LHCN-M2 (cell line): ENCODE measurements at regions not wholly inside any gene's neighbourhood (a gene's known extent, or its start where the extent isn't known, plus 50 kb on each side); places are given as distances from the start of the nearest gene placed in this dataset.

Experiments
- DNase-seq: peaks from one replicate; pipeline ENCODE4 v3.0.0-alpha.2; 2012; ENCODE audit warnings: low read depth

DNA sequence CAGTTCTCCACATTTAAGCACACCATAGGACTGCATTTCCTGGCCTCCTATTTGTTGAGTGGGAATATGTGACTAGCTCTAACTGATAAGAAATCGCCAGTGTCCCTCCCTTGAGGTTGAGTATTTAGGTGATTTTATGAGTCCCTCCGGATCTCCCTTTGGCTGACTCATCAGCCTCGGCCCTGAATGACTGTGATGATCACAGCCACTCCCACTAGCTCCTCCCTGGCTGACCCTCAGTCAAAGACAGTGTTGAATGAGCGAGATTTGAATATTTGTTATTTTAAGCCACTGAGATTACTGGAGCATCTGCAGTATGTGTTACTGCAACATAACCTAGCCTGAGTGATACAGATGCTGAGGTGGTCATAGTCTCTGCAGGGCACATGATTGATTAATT is 515.3 kb downstream of the EPHB1 start:
- DNase-seq, result no peak

DNA sequence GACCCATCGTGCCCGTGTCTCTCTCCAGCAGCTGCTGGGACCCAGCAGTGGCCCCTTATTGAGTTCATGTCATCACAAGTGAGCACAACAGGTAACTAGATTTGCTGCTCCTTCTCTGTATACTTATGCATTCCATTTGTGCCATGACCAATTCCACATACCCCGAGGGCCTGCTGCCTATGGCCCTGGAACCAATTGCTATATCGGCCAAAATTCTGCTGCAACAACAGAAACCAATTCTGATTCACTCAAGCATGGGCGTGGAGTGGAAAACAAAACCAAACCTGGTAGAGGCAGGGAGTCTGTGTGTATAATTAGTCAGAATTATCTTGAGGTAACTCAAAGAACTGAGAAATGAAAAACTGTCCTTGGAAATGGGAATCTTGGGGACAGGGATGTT is 516.6 kb downstream of the EPHB1 start:
- no peak for DNase-seq

DNA sequence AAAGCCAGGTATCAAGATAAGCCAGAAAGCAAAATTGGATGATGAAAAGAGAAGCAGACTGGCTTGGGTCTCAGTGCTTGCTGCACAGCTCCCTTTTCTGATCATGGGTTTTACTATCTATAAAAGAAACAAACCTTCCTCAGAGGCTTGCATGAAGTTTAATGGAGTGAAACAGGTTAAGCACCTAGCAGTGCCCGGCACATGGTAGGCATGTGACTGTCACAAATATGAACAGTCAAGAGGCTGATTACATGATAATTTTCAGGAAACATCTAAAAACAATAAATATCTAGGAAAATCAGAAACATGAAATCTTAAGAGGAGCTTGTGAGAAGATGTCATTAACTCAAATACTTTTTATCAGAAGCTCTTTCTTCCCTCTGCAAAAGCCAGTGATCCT is 519.2 kb downstream of the EPHB1 start:
- DNase-seq, result no peak

- no peak for DNase-seq
These were observed 529.2 kb downstream of the EPHB1 start for GRCh38 chr3:135324301-135324700.

- DNase-seq, result no peak
These were observed 530.0 kb downstream of the EPHB1 start for GRCh38 chr3:135325096-135325495.

GRCh38 chr3:135325726-135326235 is 530.7 kb downstream of the EPHB1 start:
- no peak for DNase-seq

GRCh38 chr3:135326851-135327250 is 531.8 kb downstream of the EPHB1 start:
- no peak for DNase-seq

- no peak for DNase-seq
These were observed 533.0 kb downstream of the EPHB1 start for GRCh38 chr3:135328036-135328435.

DNA sequence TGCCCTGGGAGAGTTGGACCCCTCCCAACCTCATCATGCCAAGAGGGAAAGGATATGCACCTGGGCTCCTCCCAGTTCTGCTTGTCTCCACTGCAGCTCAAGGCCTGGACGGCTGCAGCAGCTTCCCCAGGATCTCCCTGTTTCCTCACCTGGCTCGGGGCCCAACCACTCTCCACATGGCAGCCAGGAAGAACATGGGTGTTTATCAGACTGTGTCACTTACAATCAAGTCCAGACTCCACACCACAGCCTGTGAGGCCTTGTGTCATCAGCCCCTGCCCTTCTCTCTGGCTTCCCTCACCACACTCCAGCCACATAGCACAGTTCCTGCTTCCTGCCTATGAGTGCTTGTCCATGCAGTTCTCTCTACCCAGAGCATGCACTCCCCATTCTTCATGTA is 534.4 kb downstream of the EPHB1 start:
- DNase-seq, result no peak

DNA sequence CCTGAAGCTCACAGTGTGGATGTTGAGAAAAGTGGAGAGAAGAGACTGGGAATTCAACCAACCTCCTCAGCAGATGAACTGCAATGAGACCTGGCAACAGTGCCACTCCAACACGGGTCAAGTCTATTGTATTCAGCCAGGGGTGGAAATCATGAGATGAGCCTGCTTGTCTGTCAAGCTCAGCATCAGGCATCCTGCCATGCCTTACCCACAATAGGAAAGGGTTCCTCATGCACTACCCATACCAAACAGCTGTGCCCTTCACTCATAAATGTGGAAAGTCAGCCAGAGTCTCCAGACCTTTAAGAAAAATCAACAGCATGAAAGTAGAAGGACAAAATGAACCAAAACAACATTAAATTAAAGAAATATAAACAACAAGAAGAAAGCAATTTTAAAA is 542.1 kb downstream of the EPHB1 start:
- DNase-seq, result no peak

- no peak for DNase-seq
These were observed 553.6 kb downstream of the EPHB1 start for GRCh38 chr3:135348690-135349089.

DNA sequence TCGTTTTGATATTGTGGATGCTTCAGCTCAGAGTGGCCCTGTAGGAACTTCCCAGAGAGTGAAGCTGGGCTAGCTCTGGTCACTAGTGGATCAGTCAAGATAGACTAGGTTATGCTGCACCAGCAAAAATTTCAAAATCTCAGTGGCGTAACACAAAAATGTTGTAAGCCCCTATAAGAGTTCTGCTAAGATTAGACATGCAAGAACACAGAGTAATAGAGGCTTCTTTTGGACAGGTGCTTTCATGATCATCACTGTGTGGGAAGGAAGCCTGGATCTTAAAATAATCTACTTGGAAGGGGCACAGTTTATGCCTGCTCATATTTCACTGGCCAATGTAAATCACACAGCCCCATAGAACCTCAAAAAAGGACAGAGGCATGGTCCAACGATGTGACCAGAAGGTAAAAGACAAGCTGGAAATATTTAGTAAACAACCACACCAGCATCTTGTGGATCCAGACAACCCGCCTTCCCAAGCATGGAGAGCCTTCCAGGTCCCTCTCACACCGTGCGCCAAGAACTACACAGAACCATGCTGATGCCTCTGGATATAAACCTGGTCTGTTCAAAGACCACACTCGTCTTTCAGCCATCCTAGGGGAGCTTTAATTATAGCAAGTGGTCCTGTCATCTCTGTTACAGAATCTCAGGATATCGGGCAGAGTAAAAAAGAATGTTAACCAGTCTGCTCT is 554.3 kb downstream of the EPHB1 start:
- DNase-seq, result no peak

- DNase-seq, result no peak
These were observed 557.2 kb downstream of the EPHB1 start for GRCh38 chr3:135352213-135352612.

DNA sequence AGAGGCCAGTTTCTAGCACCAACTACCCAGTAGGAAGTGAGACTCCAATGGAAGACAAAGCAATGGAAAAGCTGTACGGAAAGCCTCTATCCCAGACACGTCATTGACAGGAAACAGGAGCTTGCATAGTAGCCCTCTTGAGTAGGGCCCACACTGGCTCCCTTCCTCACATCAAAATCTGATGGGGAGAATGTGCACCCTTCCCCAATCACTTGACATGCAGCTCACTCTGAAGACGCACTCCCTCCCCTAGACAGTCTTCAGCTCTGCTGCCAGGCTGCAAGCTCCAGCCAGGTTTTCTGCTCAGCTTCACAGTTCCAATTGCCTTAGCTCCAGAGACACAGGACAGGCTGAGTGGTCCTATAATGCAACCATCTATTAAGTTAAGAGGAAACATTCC is 567.8 kb downstream of the EPHB1 start:
- DNase-seq, result no peak

DNA sequence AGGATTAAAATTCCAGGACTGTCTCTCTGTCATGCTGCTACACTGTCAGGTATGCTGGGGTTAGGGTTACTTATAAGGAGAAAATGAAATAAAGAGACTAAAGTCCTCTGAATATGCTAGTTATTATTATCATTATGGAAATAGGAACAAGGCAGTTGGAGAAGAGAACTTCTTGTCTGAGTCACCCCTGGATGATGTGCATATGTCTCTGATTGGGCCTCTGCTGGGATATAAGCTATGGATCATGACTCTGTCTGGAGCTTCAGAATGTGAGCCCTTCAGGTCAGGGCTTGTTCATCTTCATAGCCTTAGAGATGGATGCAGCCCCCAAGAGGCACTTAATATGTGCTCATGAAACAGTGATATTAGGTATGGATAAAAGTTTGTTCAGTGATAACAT is 569.6 kb downstream of the EPHB1 start:
- no peak for DNase-seq

DNA sequence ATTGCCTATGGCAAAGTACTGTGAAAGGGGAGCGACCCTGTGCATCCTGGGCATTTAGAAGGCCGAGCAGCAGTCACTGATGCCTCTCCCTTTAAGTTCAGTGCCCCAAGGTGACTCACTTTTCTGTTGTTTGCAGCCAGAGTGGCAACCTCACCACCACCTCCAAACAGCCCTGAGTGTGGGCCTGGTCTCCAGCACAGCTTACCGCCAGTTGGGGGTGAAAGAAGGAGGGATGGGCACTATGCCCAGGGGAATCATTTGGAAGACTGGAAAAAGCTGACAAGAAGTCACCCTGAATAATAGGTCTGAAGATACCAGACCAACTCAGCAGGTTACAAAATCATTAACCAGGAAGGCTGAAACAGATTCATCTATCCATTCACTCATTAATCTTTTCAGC is 571.8 kb downstream of the EPHB1 start:
- no peak for DNase-seq

DNA sequence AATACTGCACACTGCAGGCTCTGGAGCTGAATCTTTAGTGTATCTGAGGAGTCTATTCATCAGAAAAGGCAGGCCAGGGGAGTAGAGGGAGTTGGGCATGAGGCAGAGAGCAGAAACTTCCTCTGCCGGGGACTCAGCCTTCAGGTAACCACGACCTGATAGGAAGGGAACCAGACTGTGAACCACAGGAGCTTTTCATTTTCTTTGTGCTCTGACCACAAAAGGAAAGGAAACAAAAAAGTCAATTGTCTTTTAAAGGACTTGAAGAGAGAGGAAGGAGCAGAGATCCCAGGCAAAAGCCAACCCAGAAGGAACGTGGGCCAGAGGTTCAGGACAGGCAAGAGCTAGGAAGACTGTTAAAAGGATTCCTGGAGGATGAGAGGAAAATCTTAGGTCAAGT is 573.3 kb downstream of the EPHB1 start:
- no peak for DNase-seq

DNA sequence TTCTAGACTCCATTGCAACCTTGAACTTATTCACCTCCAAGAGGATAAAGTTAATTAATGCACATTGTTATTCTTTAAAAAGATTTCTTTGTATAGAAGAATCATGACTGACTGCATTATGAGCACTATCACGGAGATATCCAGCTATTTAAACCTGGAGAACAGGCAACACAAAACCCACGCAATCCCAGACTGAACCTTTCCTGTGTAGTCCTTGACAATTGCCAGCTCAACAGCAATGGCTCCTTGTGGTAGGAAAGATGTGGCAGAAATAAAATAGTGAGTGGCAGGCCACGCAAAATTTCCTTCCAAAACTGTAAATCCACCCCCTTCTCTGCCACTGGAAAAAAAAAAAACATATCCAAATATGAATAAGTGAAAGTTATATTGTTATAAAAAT is 573.7 kb downstream of the EPHB1 start:
- DNase-seq, result no peak

- DNase-seq, result no peak
These were observed 579.5 kb downstream of the EPHB1 start for GRCh38 chr3:135374571-135374970.

DNA sequence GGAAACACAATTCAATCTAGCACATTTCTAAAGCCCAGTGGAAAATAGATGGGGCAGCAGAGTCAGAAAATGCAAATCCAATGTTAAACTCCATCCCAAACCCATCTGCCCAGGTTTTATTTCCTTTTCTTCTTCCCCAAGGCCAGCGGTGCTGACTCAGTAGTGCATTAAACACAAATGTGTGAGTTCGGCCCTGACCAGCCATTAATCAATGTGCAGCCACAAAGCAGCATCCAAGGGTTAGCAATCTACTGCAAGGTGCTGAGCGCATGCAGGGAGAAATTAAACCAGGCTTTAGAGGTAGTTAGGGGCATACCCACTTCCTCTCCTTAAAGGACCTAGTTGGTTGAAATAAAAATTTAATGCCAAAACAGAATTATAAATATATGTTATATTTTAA is 583.3 kb upstream of the PPP2R3A start:
- no peak for DNase-seq

GRCh38 chr3:135382621-135383020 is 582.9 kb upstream of the PPP2R3A start:
- no peak for DNase-seq

DNA sequence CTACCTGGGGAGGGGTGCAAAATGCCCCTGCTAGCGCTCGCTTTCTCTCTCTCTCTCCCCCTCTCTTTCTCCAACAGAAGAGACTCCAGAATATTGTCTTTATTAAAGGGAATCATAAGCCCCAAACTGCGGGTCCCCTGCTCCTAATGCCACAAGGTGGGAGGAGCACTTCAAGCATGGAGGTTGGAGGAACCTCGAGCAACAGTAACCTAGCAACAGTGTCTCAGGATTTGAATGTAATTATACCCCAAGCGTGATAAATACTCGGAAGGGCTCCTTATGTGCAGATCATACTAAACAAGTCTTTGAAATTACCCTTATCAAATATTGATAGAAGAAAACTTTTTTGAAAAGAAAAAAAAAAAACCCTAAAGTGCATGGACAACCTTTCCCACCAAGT is 582.2 kb upstream of the PPP2R3A start:
- no peak for DNase-seq

GRCh38 chr3:135392151-135392550 is 573.4 kb upstream of the PPP2R3A start:
- no peak for DNase-seq

DNA sequence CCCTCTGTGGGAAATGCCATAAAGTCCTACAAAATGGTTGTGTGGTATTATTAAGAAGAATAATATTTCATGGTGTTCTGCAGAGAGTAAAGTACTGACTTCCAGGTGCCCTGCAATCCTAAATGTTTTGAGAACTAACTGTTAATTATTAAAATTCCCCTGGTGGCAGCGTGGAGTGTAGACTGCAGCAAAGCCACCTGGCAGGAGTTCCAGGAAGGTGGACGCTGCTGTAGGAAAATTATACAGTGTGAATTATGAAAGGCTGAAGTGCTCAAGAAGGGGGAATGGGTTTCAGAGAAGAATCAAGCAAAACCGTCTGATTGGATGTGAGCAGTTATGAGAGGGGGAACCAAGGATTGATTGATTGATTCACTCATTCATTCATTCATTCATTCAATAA is 572.4 kb upstream of the PPP2R3A start:
- DNase-seq, result no peak
